SW480 (cell line): ENCODE measurements at regions not wholly inside any gene's neighbourhood (a gene's known extent, or its start where the extent isn't known, plus 50 kb on each side); places are given as distances from the start of the nearest gene placed in this dataset.

Experiments used
- DNase-seq: peaks from one replicate; pipeline ENCODE4 v3.0.0-alpha.2; 2016; ENCODE audit warnings: low spot score

- DNase-seq: no peak
These were observed 234.4 kb upstream of the PMFBP1 start for GRCh38 chr16:72406390-72406789.

GRCh38 chr16:72404299-72404698, 232.3 kb upstream of the PMFBP1 start:
- no peak for DNase-seq

- DNase-seq: no peak
These were observed 229.1 kb upstream of the PMFBP1 start for GRCh38 chr16:72401084-72401361.

GRCh38 chr16:72400257-72401083, 228.5 kb upstream of the PMFBP1 start:
- peak; percentile 56 for DNase-seq

- DNase-seq: no peak
These were observed 227.9 kb upstream of the PMFBP1 start for GRCh38 chr16:72399811-72400210.

- no peak for DNase-seq
These were observed 225.9 kb upstream of the PMFBP1 start for GRCh38 chr16:72397876-72398275.

GRCh38 chr16:72394526-72394925, 222.6 kb upstream of the PMFBP1 start:
- no peak for DNase-seq

GRCh38 chr16:72389791-72390190, 217.8 kb upstream of the PMFBP1 start:
- no peak for DNase-seq

- DNase-seq: no peak
These were observed 216.1 kb upstream of the PMFBP1 start for GRCh38 chr16:72388007-72388406.

GRCh38 chr16:72384651-72385050, 212.7 kb upstream of the PMFBP1 start:
- DNase-seq: no peak

- no peak for DNase-seq
These were observed 208.3 kb upstream of the PMFBP1 start for GRCh38 chr16:72380283-72380682.

GRCh38 chr16:72373201-72373600, 201.2 kb upstream of the PMFBP1 start:
- no peak for DNase-seq

- DNase-seq: no peak
These were observed 200.4 kb upstream of the PMFBP1 start for GRCh38 chr16:72372087-72373045.

- DNase-seq: no peak
These were observed 199.5 kb upstream of the PMFBP1 start for GRCh38 chr16:72371307-72372086.

- DNase-seq: no peak
These were observed 197.3 kb upstream of the PMFBP1 start for GRCh38 chr16:72369274-72369673.

- DNase-seq: no peak
These were observed 195.9 kb upstream of the PMFBP1 start for GRCh38 chr16:72367851-72368250.

GRCh38 chr16:72362973-72363372, 191.0 kb upstream of the PMFBP1 start:
- DNase-seq: no peak

- DNase-seq: no peak
These were observed 190.5 kb upstream of the PMFBP1 start for GRCh38 chr16:72362476-72362875.

- no peak for DNase-seq
These were observed 186.0 kb upstream of the PMFBP1 start for GRCh38 chr16:72357910-72358309.

GRCh38 chr16:72355561-72355960, 183.6 kb upstream of the PMFBP1 start:
- no peak for DNase-seq

GRCh38 chr16:72349719-72350118, 177.8 kb upstream of the PMFBP1 start:
- DNase-seq: no peak

- no peak for DNase-seq
These were observed 161.0 kb upstream of the PMFBP1 start for GRCh38 chr16:72332926-72333325.
